ENCODE measurements at regions not wholly inside any gene's neighbourhood (a gene's known extent, or its start where the extent isn't known, plus 50 kb on each side); places are given as distances from the start of the nearest gene placed in this dataset.

GRCh38 chr6:141024526-141024925 is 1108.2 kb upstream of the GJE1 start:
- Histone ChIP-seq H3K9me3 (ENCODE audit: low read depth) (no peaks in the 10 kb centered on the region), H3K79me2 (no peaks in the 10 kb centered on the region), H4K20me1 (ENCODE audit: insufficient read depth, poor library complexity, severe bottlenecking) (no peaks in the 10 kb centered on the region), H3K27ac (no peak overlapping the region), H3K9me2 (replicated peaks; ENCODE audit: insufficient read depth) (no peaks in the 10 kb centered on the region), H3K4me1 (ENCODE audit: insufficient read depth) (no peaks in the 10 kb centered on the region), H3K36me3 (replicated peaks; ENCODE audit: insufficient read depth, low read depth) (no peaks in the 10 kb centered on the region), H2AFZ (no peak overlapping the region), H3K27me3 (no peaks in the 10 kb centered on the region), H3K4me2 (no peak overlapping the region), H3K4me3 (no peak overlapping the region)
- no peak for DNase-seq (ENCODE audit: low spot score)
- 83% methylated on average over 2 of the region's 2 CpGs for WGBS (ENCODE audit: low lambda C conversion rate, missing lambda C conversion rate)
- no peak for TF ChIP-seq EZH2phosphoT487 (IDR thresholded peaks at IDR 0.05; ENCODE audit: low read depth, severe bottlenecking, unreplicated experiment)

GRCh38 chr6:141017941-141018340 is 1114.8 kb upstream of the GJE1 start:
- DNase-seq (ENCODE audit: low spot score), result no peak
- WGBS (ENCODE audit: low lambda C conversion rate, missing lambda C conversion rate), result 86% methylated on average over 5 of the region's 5 CpGs
- Histone ChIP-seq H3K4me3 (no peak overlapping the region), H4K20me1 (ENCODE audit: insufficient read depth, poor library complexity, severe bottlenecking) (no peaks in the 10 kb centered on the region), H3K27me3 (no peaks in the 10 kb centered on the region), H3K4me2 (no peak overlapping the region), H3K27ac (no peak overlapping the region), H3K4me1 (ENCODE audit: insufficient read depth) (no peaks in the 10 kb centered on the region), H3K9me2 (replicated peaks; ENCODE audit: insufficient read depth) (no peaks in the 10 kb centered on the region), H3K36me3 (replicated peaks; ENCODE audit: insufficient read depth, low read depth) (no peaks in the 10 kb centered on the region), H2AFZ (no peak overlapping the region), H3K9me3 (ENCODE audit: low read depth) (no peaks in the 10 kb centered on the region), H3K79me2 (no peaks in the 10 kb centered on the region)
- no peak for TF ChIP-seq EZH2 (IDR thresholded peaks at IDR 0.05; ENCODE audit: borderline replicate concordance)
- no peak for TF ChIP-seq EZH2phosphoT487 (IDR thresholded peaks at IDR 0.05; ENCODE audit: low read depth, severe bottlenecking, unreplicated experiment)
- TF ChIP-seq, protein P1, sequence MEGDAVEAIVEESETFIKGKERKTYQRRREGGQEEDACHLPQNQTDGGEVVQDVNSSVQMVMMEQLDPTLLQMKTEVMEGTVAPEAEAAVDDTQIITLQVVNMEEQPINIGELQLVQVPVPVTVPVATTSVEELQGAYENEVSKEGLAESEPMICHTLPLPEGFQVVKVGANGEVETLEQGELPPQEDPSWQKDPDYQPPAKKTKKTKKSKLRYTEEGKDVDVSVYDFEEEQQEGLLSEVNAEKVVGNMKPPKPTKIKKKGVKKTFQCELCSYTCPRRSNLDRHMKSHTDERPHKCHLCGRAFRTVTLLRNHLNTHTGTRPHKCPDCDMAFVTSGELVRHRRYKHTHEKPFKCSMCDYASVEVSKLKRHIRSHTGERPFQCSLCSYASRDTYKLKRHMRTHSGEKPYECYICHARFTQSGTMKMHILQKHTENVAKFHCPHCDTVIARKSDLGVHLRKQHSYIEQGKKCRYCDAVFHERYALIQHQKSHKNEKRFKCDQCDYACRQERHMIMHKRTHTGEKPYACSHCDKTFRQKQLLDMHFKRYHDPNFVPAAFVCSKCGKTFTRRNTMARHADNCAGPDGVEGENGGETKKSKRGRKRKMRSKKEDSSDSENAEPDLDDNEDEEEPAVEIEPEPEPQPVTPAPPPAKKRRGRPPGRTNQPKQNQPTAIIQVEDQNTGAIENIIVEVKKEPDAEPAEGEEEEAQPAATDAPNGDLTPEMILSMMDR (IDR thresholded peaks at IDR 0.05; ENCODE audit: poor library complexity), result no peak

GRCh38 chr6:141000917-141001316 is 1131.8 kb upstream of the GJE1 start:
- H3K27ac ChIP-seq, result no peak overlapping the region
- H3K9me3 ChIP-seq (ENCODE audit: low read depth), result no peaks in the 10 kb centered on the region
- H3K4me3 ChIP-seq, result no peak overlapping the region
- no peaks in the 10 kb centered on the region for H3K36me3 ChIP-seq (replicated peaks; ENCODE audit: insufficient read depth, low read depth)
- TF ChIP-seq EZH2 (IDR thresholded peaks at IDR 0.05; ENCODE audit: borderline replicate concordance) (no peak), EZH2phosphoT487 (IDR thresholded peaks at IDR 0.05; ENCODE audit: low read depth, severe bottlenecking, unreplicated experiment) (no peak)
- TF ChIP-seq, protein P1 (IDR thresholded peaks at IDR 0.05; ENCODE audit: poor library complexity), result no peak
- H4K20me1 ChIP-seq (ENCODE audit: insufficient read depth, poor library complexity, severe bottlenecking), result no peaks in the 10 kb centered on the region
- no peak overlapping the region for H2AFZ ChIP-seq
- no peaks in the 10 kb centered on the region for H3K27me3 ChIP-seq
- no peaks in the 10 kb centered on the region for H3K4me1 ChIP-seq (ENCODE audit: insufficient read depth)
- no peak for DNase-seq (ENCODE audit: low spot score)
- WGBS (ENCODE audit: low lambda C conversion rate, missing lambda C conversion rate), result 81% methylated on average over 2 of the region's 2 CpGs
- H3K9me2 ChIP-seq (replicated peaks; ENCODE audit: insufficient read depth), result no peaks in the 10 kb centered on the region
- H3K4me2 ChIP-seq, result no peak overlapping the region
- no peaks in the 10 kb centered on the region for H3K79me2 ChIP-seq

GRCh38 chr6:140993515-140993914 is 1139.2 kb upstream of the GJE1 start:
- H3K9me3 ChIP-seq (ENCODE audit: low read depth), result no peaks in the 10 kb centered on the region
- DNase-seq (ENCODE audit: low spot score), result no peak
- H3K4me1 ChIP-seq (ENCODE audit: insufficient read depth), result peaks cover 5% of the 10 kb centered on the region
- H3K36me3 ChIP-seq (replicated peaks; ENCODE audit: insufficient read depth, low read depth), result no peaks in the 10 kb centered on the region
- H3K9me2 ChIP-seq (replicated peaks; ENCODE audit: insufficient read depth), result no peaks in the 10 kb centered on the region
- H3K27ac ChIP-seq, result no peak overlapping the region
- WGBS (ENCODE audit: low lambda C conversion rate, missing lambda C conversion rate), result 93% methylated on average over 1 of the region's 1 CpG
- H3K79me2 ChIP-seq, result no peaks in the 10 kb centered on the region
- no peaks in the 10 kb centered on the region for H4K20me1 ChIP-seq (ENCODE audit: insufficient read depth, poor library complexity, severe bottlenecking)
- H3K4me2 ChIP-seq, result no peak overlapping the region
- TF ChIP-seq EZH2 (IDR thresholded peaks at IDR 0.05; ENCODE audit: borderline replicate concordance), result no peak
- TF ChIP-seq EZH2phosphoT487 (IDR thresholded peaks at IDR 0.05; ENCODE audit: low read depth, severe bottlenecking, unreplicated experiment), result no peak
- TF ChIP-seq, protein P1 (IDR thresholded peaks at IDR 0.05; ENCODE audit: poor library complexity), result no peak
- H3K4me3 ChIP-seq, result no peak overlapping the region
- no peaks in the 10 kb centered on the region for H3K27me3 ChIP-seq
- H2AFZ ChIP-seq, result no peak overlapping the region

Data from hepatocyte (in vitro differentiated cells).